ENCODE measurements at regions not wholly inside any gene's neighbourhood (a gene's known extent, or its start where the extent isn't known, plus 50 kb on each side); places are given as distances from the start of the nearest gene placed in this dataset.
"Not testable (repeated sequence)": the region's sequence is repeated elsewhere in the genome, so short reads cannot be mapped to it uniquely, and the experiment has no call there.

DNA sequence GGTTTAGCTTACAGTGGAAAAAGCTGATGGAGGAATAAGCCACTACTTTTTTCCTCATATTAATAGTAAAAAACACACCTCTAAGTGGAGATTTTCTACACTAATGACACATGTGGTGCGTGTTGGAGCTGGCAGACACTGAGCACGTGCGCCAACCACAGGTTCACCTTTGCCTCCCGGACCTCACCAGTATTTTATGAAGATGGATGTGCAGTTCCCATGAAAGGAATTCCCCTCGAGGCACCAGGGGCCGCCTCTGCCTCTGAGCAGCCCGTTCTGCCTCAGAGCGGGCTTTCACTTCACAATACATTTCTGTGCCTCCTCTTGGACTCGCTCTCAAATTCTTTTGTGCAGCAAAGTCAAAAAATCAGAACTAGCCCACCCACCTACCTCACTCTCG lies 477.5 kb upstream of the ADARB2 start:
- no peak for DNase-seq

DNA sequence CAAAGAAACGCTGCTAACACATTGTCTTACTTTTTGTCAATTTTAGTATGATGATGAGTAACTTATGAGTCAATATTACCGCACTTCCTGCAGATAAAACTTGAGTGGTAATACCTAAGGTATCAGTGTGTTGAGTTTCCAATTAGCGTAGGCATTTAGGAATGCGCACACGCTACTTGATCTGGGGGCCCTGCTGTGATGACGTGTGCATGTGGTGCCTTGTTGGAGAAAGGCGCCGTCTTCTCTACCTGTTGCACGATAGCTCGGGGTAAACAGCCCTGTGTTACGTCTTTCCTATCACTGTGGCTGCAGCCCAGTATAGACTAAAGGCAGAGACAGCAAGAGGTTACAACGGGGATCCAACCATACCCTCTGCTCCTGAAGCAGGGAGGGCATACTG lies 476.8 kb upstream of the ADARB2 start:
- DNase-seq = no peak

DNA sequence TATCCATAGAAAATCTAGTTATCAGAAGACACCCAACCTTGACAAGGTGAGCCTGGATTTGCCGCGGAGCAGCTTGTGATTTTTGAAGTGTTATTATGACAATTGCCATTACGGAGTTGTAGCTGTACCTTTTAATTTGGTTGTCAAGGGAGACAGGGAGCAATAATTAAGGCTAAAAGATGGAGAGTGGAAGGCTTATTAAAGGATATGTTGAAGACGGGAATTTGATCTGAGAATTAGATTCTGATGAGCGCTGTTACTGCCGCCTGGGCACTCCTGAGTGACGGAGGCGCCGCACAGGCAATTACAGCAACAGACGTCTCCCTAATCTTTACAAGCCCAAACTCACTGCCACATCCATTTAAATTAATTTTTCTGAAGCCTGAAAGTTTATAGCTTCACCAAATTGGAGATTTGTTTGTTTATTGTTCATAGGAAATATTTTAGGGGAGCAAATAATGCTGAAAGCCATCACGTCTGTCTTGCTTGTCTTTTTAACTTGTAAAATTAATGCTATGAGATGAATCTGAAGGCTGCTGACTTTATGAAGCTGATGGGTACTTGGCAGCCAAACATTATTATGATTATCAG lies 475.0 kb upstream of the ADARB2 start:
- no peak for DNase-seq

DNA sequence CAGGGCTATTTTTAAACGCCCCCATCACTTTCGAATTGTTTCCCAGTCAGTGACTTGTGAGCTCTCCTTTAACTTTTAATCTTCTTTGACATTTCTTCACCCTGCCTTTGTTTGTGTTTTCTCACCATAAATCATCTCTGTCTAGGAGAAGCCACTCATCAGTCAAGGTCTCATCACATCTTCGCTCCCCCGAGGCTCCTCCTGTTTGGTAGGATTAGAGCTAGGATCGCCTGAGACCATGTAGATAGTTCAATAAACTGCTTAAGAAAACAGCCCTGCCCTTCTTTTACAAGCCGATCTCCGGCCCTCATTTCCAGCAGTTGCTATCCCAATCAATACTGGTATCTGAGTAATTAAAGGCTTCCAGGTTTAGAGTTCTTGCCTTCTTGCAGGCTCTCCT lies 472.8 kb upstream of the ADARB2 start:
- no peak for DNase-seq

DNA sequence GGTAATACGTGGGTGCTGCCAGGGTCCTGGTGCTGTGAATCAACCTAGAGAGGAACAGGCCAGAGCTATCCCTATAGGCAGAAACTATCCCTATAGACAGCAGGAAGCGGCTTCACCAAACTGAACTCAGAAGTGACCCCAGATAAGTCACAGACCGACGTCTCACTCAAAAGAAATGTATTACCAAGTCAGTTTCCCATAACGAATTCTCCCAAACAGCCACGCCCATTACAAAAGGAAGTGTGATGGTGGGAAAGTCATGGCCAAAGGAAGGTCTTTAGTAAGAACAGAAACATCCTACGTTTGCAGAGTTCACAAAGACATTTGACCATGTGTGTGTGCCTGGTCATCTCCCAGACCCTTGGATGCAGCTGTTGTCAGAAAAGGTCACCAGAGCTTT lies 470.8 kb upstream of the ADARB2 start:
- no peak for DNase-seq

DNA sequence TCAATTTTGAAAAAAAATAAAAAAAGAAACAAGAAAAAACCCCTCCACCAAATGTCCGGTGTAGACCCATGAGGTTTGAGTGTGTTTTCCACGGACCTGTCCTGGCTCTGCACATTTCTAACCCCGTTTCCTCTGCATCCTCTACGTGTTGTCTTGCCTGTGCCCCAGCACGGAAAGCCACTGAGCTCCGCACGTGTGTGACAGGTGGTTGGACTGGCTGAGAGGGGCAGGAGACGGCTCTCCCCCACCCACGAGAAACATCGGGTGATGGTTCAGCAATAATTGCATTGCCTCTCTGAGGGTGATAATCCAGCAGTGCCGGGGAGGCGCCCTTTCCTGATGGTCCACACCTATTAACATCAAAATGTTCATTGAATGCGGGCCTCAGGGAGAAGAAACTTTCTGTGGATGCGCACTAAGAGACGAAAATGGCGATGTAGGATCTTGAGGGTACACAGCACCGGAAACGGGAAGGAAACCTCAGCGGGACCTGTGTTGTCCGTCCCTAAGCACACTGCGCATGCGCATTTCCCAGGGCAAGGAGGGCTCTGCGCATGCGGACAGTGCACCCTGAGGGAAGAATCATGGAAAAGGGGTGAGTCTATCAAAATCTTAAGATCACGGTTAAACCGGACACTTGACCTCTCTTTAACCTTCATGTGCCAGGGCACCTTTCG lies 470.1 kb upstream of the ADARB2 start:
- DNase-seq = no peak

DNA sequence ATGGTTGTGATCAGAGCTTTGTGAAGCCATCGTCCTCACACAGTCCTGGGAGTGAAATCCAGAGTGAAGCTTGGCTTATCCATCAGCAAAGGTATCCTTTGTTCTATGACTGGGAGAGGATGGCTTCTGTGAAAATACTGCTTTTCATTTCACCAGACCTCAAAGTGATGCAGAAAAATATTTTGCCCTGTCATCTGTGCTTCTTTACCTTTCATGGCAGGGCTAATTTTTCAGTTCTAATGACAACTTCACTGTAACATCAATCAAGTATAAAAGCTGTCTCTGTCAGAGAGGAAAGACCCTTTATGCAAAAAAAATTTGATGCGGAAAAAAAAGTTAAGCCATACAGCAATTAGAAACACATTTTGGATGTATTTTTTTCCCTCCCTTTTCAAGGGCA lies 468.1 kb upstream of the ADARB2 start:
- DNase-seq = no peak

DNA sequence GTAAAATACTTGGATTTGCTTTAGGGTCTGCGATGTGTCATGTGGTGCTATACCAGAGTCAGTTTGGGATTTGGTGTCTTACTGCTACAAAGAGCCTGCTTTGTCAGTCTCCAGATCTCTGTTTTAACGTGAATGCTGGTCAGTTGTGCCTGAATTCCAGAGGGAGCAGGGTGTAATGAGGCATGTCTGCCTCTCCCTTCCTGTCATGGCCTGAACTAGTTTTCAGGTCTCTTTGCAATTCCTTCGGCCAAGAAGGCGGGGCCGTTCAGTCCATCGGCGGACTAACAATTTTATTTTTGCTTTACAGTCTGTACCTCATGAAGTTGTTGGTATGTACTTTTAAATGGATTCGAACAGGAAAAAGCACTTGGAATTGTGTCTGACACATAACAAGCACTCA lies 465.1 kb upstream of the ADARB2 start:
- no peak for DNase-seq

DNA sequence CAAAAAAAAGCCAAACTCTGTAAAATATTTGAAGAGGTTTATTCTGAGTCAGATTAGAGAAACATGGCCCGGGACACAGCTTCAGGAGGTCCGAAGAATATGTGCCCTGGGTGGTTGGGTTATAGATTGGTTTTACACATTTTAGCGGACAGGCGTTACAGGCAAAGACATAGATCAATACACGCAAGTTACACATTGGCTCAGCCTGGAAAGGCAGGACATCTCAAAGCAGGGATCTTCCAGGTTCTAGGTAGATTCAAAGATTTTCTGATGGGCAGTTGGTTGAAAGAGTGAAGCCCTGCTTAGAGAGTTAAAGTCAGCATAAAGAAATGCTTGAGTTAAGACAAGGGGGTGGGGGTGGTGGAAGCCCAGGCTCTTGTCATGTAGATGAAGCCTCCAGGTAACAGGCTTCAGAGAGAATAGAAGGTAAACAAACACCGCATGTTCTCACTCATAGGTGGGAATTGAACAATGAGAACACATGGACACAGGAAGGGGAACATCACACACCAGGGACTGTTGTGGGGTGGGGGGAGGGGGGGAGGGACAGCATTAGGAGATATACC lies 464.3 kb upstream of the ADARB2 start:
- DNase-seq = no peak

DNA sequence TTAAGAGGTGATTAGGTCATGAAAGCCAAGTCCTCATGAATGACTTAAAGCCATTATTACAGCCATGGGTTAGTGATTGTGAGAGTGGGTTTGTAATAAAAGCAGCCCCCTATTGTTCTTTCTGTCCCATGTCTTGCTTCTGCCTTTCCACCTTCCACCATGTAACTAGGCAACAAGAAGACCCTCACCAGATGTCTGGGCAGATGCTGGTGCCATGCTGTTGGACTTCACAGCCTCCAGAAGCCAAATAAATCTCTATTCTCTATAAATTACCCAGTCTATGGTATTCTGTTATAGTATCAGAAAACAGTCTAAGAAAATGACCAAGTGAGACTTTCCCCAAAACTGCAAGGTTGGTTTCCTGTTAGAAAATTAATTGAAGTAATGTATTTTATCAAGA lies 460.3 kb upstream of the ADARB2 start:
- no peak for DNase-seq

DNA sequence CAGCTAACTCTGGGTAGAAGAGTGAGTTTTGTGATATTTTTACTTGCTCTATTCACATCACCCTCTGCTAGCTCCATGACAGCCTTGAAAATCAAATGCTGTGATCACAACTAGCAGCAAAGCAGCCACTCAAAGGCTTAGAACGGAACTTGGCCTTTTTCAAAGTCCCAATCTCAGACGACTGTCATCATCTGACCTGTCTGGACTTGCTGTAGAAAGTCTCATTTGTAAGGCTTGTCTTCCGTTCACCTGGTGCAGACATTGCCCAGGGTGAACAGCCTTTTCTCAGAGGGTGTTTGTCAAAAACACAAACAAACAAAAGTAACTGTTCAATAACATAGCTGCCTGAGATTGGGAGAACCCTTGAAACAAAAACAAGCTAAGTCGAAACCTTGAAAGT lies 458.9 kb upstream of the ADARB2 start:
- no peak for DNase-seq

DNA sequence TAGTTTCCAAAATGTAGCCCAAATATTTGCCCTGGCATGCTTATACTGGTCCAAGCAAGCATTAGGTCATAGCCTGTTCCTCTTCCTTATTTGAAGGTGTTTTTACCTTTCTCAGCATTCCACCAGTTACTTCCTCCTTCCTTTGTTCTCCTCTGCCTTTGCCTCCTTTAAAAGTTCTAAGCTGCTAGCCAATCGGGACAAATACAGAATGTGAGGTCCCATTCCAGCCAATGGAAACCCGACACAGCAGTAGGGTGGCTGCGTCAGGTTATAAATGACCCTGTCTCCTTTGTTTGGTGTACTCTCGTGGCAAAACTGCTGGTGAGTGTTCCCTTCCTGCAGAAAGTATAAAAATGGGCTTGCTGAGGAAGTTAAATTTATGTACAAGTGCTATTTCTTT lies 452.0 kb upstream of the ADARB2 start:
- not testable (repeated sequence) for DNase-seq

DNA sequence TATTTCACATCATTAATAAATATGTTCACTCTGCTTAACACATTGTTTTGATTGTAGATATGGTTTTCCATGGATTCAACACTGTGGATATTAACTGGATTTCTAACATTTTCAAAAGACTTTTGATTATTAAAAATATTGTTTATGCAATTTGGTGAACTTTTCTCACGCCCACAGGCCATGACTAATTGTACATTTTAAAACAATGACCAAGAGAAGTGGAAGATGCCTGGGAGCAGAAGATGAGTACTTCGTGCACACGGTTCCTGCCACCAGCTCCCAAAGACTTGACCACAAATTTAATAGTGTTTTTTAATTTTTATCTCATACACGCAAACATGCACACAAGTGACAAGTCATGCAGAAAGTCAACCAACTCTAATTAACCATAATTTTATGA lies 451.0 kb upstream of the ADARB2 start:
- no peak for DNase-seq

DNA sequence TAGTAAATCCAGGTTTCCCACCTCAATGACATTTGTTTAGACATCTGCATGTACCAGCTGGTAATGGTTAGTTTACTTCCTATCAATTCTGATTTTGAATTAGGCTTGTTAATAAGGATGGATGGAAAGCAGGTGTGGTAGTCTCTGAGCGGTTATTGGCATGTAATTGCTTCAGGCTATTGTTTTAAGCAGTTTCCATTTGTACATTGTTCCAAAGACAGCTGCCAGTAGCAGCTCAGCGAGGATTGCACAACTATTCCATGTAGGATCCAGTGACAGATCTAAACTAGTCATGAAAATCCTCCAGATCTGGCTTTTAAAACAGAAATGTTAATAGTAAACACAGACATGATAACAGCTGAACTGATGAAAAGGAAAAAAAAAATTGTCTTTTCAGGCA lies 436.0 kb upstream of the ADARB2 start:
- no peak for DNase-seq

DNA sequence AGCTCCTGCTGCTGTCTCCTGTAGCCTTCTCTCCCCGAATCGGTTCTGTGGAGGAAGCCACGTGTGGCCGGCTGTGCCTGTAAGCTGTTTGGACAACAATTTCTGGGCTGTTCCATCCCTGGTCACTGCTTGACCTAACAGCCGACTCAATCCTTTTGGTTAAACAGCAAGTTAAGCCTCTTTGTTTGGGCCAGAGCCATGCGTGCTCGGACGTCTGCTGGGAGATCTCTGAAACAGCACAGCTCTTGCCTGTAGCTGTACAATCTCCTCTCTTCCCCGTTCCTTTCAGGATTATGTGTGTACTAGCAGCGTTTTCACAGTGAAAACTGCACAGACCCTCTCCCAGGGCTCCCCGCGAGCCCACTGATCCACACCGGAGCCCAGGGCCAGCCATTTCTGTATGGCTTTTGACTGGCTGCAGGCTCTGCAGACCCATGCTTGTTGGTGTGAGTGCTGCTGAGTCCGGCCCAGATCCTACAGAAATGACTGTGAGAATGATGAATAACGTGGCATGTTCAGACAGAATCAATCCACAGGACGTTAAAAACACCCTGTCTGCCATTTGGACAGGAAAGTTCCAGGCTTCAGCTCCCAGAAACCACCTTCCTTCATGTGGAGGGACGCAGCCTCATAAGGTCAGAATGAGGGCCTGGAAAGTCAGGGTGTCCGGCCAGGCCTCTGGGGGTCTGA lies 428.6 kb upstream of the ADARB2 start:
- no peak for DNase-seq

DNA sequence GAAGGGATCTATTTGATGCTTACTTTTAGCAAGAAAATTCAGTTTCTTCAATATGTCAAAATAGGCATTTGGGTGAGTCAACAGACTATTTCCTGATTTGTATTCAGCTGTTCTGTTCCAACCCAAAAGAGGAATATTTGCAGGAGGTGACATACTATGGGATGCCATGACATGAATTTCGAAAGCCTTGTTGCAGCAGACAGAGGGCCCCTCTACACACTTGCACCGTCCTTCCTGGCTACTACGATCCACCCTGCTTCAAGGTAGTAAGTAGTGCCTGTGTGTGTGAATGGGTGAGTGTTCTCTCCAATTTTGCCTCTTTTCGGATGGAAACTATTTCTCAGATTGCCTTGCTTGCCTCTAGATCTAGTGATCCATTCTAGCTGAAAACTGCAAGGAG lies 413.0 kb upstream of the ADARB2 start:
- DNase-seq = no peak

DNA sequence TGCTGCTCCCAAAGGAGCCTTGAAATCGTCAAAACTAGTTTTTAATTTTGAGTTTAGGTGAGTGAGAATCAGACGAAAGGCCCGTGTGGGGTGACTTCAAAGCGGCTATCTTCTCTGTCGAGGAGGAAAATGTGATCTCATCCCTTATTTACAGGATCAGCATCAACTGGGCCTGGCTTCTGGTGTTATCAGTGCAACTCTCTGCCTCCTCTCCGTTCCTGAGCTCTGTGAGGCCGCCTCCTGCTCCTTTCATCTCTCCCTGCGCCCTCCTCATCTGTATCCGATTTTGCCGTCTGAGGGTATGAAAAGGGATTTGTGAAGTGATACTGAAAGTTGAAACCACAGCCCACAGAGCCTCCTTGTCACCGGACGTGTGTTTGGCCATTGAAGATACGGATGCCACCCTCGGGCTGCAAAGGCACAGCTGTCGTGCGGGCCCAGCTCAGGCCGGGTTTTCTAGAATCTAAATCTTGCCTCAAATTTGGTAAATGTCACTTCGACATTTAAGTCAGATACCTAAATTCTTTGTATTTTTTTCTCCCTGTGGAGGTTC lies 408.7 kb upstream of the ADARB2 start:
- DNase-seq = no peak

DNA sequence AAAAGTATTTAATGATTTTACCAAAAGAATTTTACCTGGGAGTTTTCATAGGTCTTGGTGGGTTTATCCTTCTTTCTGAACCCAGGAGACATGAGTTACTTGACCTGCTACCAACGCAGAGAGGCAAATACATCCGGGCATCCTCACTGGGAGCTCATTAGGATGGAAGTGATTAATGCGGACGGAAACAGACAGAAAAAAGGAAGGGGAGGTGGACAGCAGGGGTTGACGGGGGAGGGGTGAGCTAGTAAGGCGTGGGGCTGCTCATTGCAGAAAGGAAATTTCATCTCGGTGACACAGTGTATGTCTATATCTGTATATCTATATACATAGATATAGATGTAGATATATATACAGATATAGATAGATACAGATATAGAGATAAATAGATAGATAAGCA lies 408.2 kb upstream of the ADARB2 start:
- no peak for DNase-seq

DNA sequence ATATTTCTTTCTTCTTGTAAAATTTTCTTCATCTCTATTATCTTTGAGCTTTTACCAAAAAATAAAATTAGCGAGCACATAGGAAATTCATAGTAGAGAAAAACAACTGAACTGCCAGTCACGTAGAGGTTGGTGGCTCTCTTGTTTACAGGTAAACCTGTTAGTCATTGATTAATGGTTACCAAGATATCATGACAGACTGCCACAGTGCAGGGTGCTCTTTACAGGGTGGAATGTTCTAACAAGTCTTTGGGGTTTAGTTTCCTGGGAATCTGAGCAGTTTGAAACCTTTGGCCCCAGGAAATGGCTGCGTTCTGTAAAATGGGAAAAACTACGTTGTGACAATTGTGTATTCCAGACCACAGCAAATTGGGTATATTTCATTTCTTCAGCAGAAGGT lies 407.3 kb upstream of the ADARB2 start:
- DNase-seq = no peak

DNA sequence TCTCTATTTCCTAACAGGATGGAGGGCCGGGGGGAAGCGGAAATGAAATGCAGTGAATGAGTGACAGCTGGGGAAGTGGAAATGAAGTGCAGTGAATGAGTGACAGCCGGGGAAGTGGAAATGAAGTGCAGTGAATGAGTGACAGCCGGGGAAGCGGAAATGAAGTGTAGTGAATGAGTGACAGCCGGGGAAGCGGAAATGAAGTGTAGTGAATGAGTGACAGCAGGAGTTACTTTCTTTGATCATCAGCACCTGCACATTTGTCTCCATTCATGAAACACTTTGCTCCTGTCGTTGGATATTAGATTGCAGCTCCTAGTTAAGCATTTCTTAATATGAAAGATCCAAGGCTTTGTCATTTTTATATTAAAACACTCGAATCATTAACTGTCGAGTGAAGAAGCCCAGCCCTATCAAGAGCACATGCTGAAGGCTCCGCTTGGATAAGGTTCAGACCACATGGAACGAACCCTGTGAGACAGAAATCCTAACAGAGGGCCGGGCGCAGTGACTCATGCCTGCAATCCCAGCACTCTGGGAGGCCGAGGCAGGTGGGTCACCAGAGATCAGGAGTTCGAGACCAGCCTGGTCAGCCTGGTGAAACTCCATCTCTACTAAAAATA lies 406.0 kb upstream of the ADARB2 start:
- DNase-seq = no peak

DNA sequence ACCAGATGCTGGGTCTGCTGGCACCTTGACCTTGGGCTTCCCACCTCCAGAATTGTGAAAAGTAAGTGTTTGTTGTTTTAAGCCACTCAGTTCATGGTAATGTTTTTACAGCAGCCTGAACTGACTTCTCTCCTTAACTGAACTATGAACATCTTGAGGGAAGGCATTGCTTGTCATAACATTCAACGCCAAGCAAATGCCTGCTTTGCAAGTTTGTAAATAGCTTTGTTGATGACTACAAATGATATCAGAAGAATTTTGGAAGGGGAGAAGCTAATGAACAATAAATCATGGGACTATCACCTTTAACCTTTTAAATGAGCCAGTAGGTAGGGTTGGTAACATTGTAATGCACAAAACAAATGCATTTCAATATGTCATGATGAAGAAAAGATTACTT lies 402.4 kb upstream of the ADARB2 start:
- no peak for DNase-seq

DNA sequence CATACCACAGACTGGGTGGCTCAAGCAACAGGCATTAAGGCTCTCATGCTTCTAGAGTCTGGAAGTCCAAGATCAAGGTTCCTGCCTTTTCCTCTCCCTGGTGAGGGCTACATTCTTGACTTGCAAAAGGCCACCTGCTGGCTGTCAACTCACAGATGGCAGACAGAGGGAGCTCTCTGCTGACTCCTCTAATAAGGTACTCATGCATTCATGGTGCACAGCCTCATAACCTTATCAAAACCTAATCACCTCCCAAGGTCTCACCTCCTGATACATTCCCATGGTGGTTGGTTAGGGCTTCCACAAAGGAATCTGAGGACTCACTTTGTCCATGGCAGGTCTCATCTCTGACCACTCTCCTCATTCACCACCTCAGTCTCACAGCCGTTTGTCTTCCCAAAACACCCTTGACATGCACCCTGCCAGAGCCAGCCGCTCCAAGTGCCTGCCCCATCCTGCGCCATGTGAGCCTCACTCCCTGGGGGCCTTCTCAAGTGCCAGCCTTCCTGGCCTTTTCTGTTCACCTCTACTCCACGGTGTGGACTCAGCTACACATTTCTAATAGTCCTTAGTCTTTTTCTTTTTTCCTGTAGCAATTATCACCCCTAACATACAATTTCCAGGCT lies 400.3 kb upstream of the ADARB2 start:
- DNase-seq = no peak

DNA sequence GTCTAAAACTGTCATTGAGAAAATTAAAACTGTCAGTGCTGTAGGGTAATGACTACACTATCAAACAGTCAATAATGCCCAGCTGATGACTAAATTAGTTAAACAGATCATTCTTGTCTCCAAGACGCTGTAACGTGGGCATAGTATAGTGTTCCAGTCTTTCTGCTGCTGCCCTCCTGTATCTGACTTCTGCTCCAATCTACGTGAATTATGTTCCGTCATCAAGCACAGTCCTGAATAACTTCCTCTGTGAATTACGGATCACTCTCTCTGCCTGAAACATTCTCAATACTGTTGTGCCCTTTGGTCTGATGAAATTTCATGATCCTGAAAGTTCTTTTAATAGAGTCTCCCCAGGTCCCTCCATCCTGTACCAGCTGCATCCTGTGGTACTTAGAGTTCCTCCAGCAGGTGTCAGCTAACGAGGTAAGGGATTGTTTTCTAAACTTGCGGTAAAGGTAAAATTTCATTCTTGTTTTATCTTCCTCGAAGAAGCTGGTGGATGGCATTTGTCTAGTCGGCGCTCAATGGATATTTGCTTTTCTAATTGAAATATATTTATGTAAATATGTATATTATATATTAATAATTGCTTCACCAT lies 393.5 kb upstream of the ADARB2 start:
- DNase-seq = no peak
